Fibroblast of peridontal ligament (primary cell): ENCODE measurements at regions not wholly inside any gene's neighbourhood (a gene's known extent, or its start where the extent isn't known, plus 50 kb on each side); places are given as distances from the start of the nearest gene placed in this dataset.
"Not testable (repeated sequence)": the region's sequence is repeated elsewhere in the genome, so short reads cannot be mapped to it uniquely, and the experiment has no call there.

Experiments
- DNase-seq: peaks from one replicate; pipeline ENCODE4 v3.0.0-alpha.2; 2010; ENCODE audit errors: extremely low read depth

DNA sequence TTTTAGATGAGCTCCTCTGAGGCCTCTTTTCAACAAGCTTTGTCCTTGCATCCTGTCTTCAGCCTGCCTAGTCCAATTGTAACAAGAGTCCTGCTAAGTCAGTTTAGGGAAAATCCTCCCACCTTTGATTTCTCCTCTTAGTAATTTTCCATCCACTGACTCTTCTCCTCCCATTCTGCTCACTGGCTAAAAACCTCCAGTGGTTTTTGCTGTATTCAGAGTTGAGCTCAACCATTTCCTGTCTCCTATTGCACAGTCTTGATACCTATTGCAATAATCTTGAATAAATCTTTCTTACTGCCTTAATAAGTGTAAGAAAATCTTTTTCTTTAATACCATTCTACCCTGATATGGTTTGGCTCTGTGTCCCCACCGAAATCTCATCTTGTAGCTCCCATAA, 117.8 kb upstream of the ENPP6 start:
- no peak for DNase-seq

GRCh38 chr4:184333446-184333845, 115.8 kb upstream of the ENPP6 start:
- not testable (repeated sequence) for DNase-seq

- DNase-seq: peak; percentile 35
Measured at GRCh38 chr4:184331268-184331995, 113.8 kb upstream of the ENPP6 start.

DNA sequence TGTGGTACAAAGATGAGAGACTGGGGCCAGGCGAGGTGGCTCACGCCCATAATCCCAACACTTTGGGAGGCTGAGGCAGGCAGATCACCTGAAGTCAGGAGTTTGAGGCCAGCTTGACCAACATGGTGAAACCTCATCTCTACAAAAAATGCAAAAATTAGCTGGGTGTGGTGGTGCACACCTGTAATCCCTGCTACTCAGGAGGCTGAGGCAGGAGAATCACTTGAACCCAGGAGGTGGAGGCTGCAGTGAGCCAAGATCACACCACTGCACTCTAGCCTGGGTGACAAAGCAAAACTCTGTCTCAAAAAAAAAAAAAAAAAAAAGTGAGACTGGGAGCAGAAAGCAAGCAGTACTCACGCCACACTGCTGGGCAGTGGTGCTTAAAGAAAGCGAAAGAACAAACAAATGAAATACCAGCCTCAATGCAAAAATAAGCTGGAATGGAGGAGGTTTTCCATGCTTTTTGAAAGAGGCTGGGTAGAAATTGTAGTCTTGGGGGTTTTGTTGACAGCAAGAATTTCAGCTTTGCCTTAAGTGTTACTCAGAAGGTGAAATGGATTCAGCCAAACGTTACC, 112.9 kb upstream of the ENPP6 start:
- not testable (repeated sequence) for DNase-seq

DNA sequence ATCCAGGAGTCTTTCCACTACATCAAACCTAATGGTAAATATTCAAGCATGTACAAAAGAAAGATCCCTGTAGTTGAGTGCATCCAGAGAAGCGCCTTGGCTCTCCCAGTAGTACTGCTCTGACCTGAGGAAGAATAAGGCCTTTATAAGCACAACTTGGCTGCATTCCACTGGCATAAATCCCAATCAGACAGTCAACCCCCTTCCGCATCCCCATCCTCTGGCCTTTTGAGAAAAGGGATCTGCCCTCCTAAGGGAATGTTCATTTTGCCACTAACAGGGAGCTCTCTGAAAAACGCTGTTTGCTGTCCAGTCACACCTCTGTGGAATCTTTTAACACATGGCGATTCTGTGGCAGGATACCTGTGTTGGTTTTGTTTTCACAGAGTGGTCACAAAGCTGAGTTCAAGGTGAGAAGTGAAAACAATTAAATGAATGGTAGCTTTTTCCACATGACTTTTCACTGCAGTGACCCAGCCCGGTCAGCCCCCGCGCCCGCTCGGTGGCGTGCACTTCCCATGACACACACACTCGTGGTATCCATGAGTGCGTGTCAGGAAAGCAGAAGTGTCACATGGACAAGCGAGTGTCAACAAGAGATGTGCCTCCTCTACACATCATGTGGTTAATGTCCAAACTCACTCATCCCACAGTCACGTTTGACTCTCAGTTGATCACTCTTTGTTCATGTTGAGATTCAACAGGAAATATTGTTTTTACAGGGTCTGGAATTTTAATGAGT, 112.2 kb upstream of the ENPP6 start:
- no peak for DNase-seq

- DNase-seq: no peak
Measured at GRCh38 chr4:184329235-184329634, 111.6 kb upstream of the ENPP6 start.

GRCh38 chr4:184328022-184328736, 110.5 kb upstream of the ENPP6 start:
- no peak for DNase-seq

DNA sequence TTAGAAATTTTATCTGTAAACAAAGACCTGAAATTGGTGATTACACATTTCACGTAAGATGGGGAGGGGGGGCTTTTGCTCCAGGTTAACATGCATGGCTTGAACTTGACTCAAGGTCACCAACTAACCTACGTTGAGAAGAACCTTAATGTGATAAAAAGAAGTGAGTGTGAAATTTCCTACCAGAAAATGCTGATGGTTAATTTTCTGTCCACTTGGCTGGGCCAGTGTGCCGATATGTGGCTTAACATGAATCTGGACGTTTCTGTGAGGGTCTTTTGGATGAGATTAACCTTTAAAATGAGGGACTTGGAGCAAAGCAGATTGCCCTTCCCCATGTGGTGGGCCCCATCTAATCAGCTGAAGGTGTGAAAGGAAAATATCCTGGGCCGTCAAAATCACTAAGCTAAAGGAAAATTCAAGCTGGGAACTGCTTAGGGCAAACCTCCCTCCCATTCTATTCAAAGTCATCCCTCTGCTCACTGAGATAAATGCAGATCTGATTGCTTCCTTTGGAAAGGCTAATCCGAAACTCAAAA, 107.3 kb upstream of the ENPP6 start:
- no peak for DNase-seq

- no peak for DNase-seq
Measured at GRCh38 chr4:184322328-184323025, 104.8 kb upstream of the ENPP6 start.

- DNase-seq: no peak
Measured at GRCh38 chr4:184320631-184321030, 103.0 kb upstream of the ENPP6 start.

GRCh38 chr4:184318852-184319251, 101.2 kb upstream of the ENPP6 start:
- DNase-seq: no peak

- no peak for DNase-seq
Measured at GRCh38 chr4:184317234-184317918, 99.7 kb upstream of the ENPP6 start.

DNA sequence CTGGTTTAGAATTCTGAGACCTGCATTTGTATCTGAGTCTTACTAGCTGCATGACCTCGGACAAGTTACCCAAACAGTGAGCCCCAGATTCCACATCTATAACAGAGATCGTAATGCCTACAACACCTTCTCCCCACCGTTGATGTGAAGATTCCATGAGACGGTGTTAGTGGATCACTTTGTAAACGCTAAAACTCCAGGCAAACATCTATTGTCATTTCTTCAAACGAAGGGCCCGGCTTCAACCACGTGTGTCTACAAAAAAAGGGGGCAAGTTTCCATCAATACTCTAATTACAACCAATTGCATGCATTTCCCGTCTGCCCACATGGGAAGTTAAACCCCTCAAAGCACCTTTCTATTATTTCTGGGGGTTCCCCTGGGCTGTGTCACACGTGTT, 99.1 kb upstream of the ENPP6 start:
- DNase-seq: no peak

GRCh38 chr4:184315675-184316359, 98.1 kb upstream of the ENPP6 start:
- no peak for DNase-seq

DNA sequence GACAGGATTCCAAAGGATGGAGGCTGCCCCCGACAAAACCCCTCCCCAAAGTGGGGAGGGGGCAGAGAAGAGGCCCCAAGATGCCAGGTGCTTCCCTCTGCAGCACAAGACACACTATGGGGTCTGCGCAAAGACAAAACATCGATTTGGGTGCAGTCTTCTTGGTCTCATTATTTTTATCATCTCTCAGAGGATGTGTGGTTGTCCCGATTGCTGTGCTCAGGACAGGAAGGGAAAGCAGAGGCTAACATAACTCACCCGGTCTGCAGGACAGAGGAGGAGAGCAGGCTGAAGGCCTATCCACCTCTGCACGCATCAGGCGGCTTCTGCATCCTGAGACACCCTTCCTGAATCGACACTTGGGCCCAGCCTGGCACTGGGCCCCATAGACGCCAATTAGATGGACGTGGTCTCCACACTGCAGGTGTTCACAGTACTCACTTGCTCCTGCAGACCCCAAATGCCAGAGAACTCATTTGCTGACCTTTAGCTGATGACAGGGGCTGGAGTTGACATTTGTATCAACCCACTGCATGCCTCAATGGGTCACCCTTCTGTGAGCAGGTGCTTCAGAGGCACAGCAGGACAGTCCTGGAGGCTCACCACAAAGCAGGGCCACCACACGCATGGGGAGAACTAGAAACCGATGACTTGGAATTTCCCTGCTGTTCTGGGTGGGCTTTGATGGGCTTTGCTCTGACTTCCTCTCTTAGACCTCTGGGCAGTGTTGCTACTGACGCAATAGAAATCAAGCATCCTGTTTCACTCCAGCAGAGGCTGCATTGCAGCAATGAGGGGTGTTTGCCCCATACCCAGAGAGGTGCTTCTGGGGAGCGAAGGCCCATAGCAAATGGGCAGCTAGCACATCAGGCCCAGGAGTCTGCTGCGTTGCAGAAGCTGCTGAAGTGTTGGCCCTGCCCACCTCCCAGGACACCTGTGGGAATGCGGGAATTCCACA, 96.3 kb upstream of the ENPP6 start:
- no peak for DNase-seq

GRCh38 chr4:184313058-184313581, 95.4 kb upstream of the ENPP6 start:
- no peak for DNase-seq

GRCh38 chr4:184312126-184312525, 94.5 kb upstream of the ENPP6 start:
- no peak for DNase-seq

- peak; percentile 32 for DNase-seq
Measured at GRCh38 chr4:184310881-184311709, 93.4 kb upstream of the ENPP6 start.
